Left cardiac atrium (tissue), 4 donors: ENCODE measurements at regions not wholly inside any gene's neighbourhood (a gene's known extent, or its start where the extent isn't known, plus 50 kb on each side); places are given as distances from the start of the nearest gene placed in this dataset.
A peak's percentile ranks its signal among the peaks of the same experiment; 100 is the strongest.

Experiments used
- ATAC-seq, 2 donors: fragments of 200-7000 bp; cut with Tn5 transposase; one replicate each; pipeline ENCODE4 v1.9.1; 2020; ENCODE audit warnings: mild to moderate bottlenecking in 2 of 2, moderate library complexity in 2 of 2
- DNase-seq: peaks from one replicate; pipeline ENCODE4 v3.0.0-alpha.2; 2020
- intact Hi-C, 2 donors: fragments of 100-400 bp; cut with DNase I; formaldehyde crosslinking; loops; one replicate each; pipeline versions ENCODE4 v1.14.1 to v1.15.1; 2022 to 2023
- donor health status: DM: no; HTN: yes; CAD: no.
- donor health status: DM: no; HTN: yes; CAD: no; lungs with severe emphysema.
- donor health status: DM: yes; HTN: yes; CAD: no.
- donor health status: Dilated cardiomyopathy.

DNA sequence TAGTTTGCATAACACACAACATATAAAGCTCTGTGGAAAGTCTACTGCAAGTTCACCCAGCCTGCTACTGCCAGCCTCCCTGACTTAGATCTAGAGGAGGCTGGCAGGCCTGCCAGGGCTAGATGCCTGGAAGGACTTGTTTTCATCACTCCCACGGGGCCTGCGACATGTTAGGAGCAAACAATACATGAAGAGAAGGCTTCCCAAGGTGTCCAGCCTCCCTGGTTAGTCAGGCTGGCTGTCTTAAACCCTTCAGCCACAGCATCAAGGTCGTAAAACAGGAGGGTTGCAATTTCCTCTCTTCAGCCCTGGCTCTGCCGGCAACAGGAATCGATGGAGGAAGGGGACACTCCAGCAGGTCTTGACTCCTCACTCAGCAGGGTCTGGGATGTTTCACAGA is 104.5 kb downstream of the NGF start:
- no peak for DNase-seq
- intact Hi-C loops, result no loop called here
- peak in 1 of 2 donors; percentile 27 for ATAC-seq

DNA sequence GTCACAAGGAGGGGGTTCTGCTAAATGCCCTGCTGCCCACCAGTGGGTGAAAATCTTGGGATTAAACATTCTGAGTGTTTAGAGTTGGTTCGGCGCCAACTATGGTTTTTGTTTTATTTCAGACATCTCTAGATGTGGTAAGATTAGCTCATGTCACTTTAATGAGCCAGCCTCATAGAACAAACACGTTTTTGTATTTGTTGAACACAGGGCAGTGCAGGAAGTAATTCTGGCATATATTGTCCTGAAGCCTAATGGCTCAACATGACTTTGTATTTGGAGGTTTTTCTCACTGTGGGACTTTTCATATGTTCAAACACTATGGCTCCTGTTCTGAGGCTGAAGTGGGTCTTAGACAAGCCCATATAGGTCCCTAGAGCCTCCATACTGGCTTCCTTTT is 107.8 kb downstream of the NGF start:
- no peak for ATAC-seq
- no peak for DNase-seq
- intact Hi-C loops, result no loop called here

DNA sequence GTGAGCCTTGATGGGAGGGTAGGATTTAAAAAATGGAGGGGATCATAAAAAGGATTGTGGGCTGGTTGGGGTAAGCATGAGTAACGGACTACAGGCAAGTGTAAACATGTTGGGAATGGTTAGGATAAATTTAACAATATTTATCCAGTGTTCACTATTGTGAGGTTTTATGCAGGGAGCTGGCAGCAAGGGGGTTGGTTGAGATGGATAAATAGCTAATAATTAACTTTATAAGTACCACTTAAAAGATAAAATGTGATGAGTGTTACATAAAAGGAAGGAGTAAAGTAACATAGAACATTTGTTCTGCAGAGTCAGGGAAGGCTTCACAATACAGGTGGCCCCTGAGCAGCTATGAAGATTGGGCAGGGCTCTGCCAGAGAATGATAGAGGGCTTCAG is 109.0 kb downstream of the NGF start:
- DNase-seq, result no peak
- intact Hi-C loops, result no loop called here
- ATAC-seq, result no peak

DNA sequence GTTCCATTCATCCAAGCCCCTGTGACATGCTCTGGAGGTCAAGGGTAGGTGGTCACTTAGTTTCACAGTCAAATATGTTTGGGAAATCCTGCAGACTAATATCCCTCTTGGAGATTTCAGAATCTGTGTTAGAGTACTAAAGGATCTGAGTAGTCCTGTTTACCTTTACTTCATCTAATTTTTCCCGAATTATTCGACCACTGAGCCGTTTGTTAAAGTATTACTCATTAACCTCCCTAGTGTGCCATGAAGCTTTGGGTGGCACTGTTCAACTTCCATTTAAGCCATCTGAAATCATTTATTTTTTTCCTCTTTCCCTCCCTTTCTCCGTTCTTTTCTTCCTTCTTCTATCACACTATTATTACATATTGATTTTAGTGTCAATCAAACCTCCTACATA is 109.9 kb downstream of the NGF start:
- DNase-seq (no peak), ATAC-seq (no peak)
- intact Hi-C loops, result no loop called here

DNA sequence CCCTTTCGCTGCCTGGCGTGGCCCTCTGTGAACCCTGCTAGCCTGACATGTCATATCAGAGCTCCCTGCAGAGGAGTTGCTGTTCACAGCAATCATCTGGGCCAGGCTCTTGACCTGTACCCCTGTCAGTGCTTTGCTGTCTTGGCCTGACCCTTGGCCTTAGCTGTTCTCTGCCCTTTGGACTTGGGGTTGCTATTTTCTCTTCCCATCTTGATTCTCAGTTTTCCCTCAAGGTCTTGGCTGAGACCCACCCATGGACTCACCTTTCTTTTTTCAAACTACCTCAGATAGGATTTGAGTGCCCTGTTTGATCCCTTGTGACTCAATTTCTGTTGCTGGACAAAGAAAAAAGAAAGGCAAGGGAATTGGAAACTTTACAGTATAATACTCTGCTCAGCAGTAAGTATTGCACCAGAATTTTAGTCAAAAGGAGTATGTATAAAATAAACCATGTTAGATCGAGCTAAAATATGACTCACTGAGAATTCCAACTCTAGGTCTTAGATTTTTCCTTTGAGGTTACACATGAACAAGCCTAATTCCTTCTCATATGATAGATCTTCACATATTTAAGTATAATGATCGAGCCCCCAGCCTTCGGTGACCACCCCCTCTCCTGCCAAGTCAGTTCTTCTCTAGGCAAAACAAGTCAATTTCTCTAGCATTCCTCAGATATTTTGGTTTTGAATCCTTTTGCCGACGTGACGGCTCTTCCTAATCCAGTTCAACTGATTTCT is 110.5 kb downstream of the NGF start:
- no peak for DNase-seq
- intact Hi-C loops, result no loop called here
- ATAC-seq, result no peak

- DNase-seq (no peak), ATAC-seq (no peak)
- intact Hi-C loops, result no loop called here
Measured at GRCh38 chr1:115225993-115226685, 111.9 kb downstream of the NGF start.

GRCh38 chr1:115224636-115225035 is 113.4 kb downstream of the NGF start:
- intact Hi-C loops, result no loop called here
- DNase-seq, result no peak
- no peak for ATAC-seq

- intact Hi-C loops, result no loop called here
- no peak for ATAC-seq
- no peak for DNase-seq
Measured at GRCh38 chr1:115222616-115223402, 115.2 kb downstream of the NGF start.

- DNase-seq, result no peak
- peak; percentile 34 to 39 for ATAC-seq
- intact Hi-C loops, result no loop called here
Measured at GRCh38 chr1:115220340-115221270, 117.4 kb downstream of the NGF start.

DNA sequence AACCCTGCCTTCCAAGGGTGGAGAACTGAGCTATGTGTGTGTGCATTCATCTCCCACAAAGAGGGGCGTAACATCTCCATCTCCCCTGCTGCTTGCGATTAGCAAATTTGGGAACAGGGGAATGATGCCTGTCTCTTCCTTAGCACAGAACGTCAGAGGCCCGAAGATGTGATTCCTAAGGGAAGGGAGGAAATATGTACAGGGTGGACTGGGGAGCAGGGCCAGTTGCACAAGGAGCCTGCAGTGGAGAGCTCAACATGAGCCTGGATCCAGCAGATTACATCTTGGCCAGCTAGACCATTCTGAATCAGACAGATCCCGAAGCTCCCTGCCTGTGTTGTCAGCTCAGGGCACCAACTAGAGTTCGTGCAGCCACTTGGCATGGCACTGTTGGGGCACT is 118.1 kb downstream of the NGF start:
- DNase-seq (peak; percentile 46), ATAC-seq (peak; percentile 68 to 90)
- intact Hi-C loops, result no loop called here

DNA sequence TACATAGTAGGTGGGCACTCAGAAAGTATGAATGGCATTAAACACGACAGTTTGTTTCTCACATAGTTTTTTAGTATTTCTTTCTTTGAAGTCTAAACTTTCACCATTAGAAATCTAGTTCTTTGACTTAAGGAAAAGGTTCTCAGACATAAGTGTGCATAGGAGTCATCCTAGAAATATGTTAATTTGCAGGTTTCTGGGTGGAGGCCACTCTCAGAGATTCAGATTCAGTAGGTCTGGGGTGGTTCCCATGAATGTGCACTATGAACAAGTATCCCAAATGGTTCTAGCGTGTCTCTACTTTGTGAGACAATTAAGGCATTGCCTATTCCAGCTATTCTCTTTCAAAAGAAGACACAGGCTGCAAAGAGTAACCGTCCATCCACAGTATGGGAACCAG is 119.3 kb downstream of the NGF start:
- intact Hi-C loops, result no loop called here
- no peak for ATAC-seq

DNA sequence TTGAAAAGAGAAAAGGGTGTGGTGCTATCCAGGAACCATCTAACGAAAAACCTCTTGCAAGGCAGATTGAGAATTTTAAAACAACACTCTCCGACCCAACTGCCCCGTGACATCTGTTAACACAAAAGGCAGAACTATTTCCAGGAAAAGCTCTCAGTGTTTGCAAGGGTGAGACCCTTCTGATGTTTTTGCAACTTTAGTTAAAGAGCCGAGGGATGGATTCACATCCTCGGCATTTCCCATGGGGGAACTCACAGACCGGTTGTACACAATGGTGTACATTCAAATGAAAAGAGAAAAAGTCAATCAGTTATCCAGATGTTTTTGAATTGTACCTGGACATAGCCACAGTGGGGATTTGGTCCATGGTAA is 120.0 kb downstream of the NGF start:
- intact Hi-C loops, result no loop called here
- ATAC-seq (no peak), DNase-seq (no peak)

More for the DNA sequence above, 119.3 kb downstream of the NGF start:
- no peak for DNase-seq

- intact Hi-C loops, result no loop called here
- ATAC-seq, result peak; percentile 25 to 65
- DNase-seq, result no peak
Measured at GRCh38 chr1:115217150-115218033, 120.7 kb downstream of the NGF start.

GRCh38 chr1:115215703-115216521 is 122.1 kb downstream of the NGF start:
- intact Hi-C loops, result no loop called here
- ATAC-seq, result no peak
- DNase-seq, result peak; percentile 24

GRCh38 chr1:115215110-115215509 is 122.9 kb downstream of the NGF start:
- ATAC-seq, result no peak
- no peak for DNase-seq
- intact Hi-C loops, result no loop called here

GRCh38 chr1:115214098-115214497 is 124.0 kb downstream of the NGF start:
- intact Hi-C loops, result no loop called here
- no peak for ATAC-seq

DNA sequence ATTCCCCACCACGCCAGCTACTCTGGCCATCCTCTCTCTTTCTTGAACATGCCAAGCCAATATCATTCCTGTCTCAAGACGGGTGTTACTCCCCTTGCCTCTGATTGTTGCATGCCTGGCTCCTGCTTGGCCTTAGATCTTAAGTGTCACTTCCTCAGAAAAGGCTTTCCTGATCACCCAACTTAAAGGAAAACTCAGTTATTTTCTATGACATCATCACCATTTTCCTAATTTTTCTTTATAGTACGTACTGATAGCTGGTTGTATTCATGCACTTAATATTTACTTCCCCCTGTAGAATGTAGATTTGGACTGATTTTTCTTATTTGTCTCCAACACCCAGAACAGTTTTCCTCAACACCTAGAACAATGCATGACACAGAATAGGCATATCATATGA is 123.8 kb upstream of the TSPAN2 start:
- DNase-seq, result no peak
- intact Hi-C loops, result no loop called here
- no peak for ATAC-seq

More at GRCh38 chr1:115214098-115214497, 124.0 kb downstream of the NGF start:
- no peak for DNase-seq
